ENCODE measurements at regions not wholly inside any gene's neighbourhood (a gene's known extent, or its start where the extent isn't known, plus 50 kb on each side); places are given as distances from the start of the nearest gene placed in this dataset.

- TF ChIP-seq GABPA (IDR thresholded peaks at IDR 0.05; ENCODE audit: low read depth) (no peak), CTCF (IDR thresholded peaks at IDR 0.05) (no peak), MAX (IDR thresholded peaks at IDR 0.05; ENCODE audit: low read depth) (no peak), EZH2phosphoT487 (IDR thresholded peaks at IDR 0.05; ENCODE audit: borderline replicate concordance, low read depth) (no peak), EP300 (IDR thresholded peaks at IDR 0.05; ENCODE audit: borderline replicate concordance in 1 of 2, low read depth in 1 of 2, low read length in 1 of 2) (no peak), SMC3 (IDR thresholded peaks at IDR 0.05; ENCODE audit: low read depth, low read length) (no peak), JUND (IDR thresholded peaks at IDR 0.05) (no peak), IRF3 (IDR thresholded peaks at IDR 0.05; ENCODE audit: low read depth, low read length) (no peak), RXRA (IDR thresholded peaks at IDR 0.05; ENCODE audit: borderline replicate concordance, low read depth) (no peak), RCOR1 (IDR thresholded peaks at IDR 0.05; ENCODE audit: low read length) (no peak), RAD21 (IDR thresholded peaks at IDR 0.05; ENCODE audit: low read length) (no peak)
These were observed 142.0 kb downstream of the RMI1 start for GRCh38 chr9:84122572-84122971.

Measured in SK-N-SH (cell line).